A549 (cell line): ENCODE measurements at regions not wholly inside any gene's neighbourhood (a gene's known extent, or its start where the extent isn't known, plus 50 kb on each side); places are given as distances from the start of the nearest gene placed in this dataset.

Experiments
- ATAC-seq, 2 experiments: fragments of 200-7000 bp in 1 of 2; fragments of >200 bp in 1 of 2; cut with Nextera tagmentation in 1 of 2; cut with Tn5 transposase in 1 of 2; 3 replicates each; pipeline versions ENCODE4 v1.8.0 to v1.9.1; 2018 to 2020; ENCODE audit warnings: mild to moderate bottlenecking in 1 of 2, moderate library complexity in 1 of 2
- CTCF ChIA-PET: fragments of 300-600 bp; sonication (Branson Sonifier 250); formaldehyde crosslinking; extraction: SDS; loops from one replicate; lab custom pipeline; 2021; ENCODE audit warnings: antibody characterized with exemption, inconsistent platforms; lab: Yijun Ruan, JAX
- POLR2A ChIA-PET: fragments of 350-600 bp; formaldehyde crosslinking; extraction: SDS; loops from one replicate; lab custom pipeline; 2021; ENCODE audit warnings: antibody characterized with exemption, inconsistent platforms; lab: Yijun Ruan, JAX
- DNase-seq, 2 experiments: peaks; one replicate each; pipeline versions ENCODE4 v3.0.0 to v3.0.0-alpha.2; 2011 to 2016; ENCODE audit warnings: low read depth in 1 of 2, low spot score in 1 of 2
- FAIRE-seq: peaks from 2 replicates; lab custom pipeline; 2011; peaks lifted over from hg19 to GRCh38; lab: Jason Lieb, UNC
- H3K27ac ChIP-seq, 2 experiments: fragments of >200 bp; sonication (Bioruptor Twin); formaldehyde crosslinking; 3 replicates each; pipeline ENCODE4 v1.5.1; 2016 to 2017
- H3K4me1 ChIP-seq: fragments of >200 bp; sonication (Bioruptor Twin); formaldehyde crosslinking; 3 replicates; pipeline ENCODE4 v1.6.1; 2016
- H3K4me2 ChIP-seq: fragments of >200 bp; sonication (Bioruptor Twin); formaldehyde crosslinking; 3 replicates; pipeline ENCODE4 v1.6.1; 2016
- H3K4me3 ChIP-seq: fragments of >200 bp; sonication (Bioruptor Twin); formaldehyde crosslinking; 3 replicates; pipeline ENCODE4 v1.5.1; 2016
- H3K9me3 ChIP-seq: fragments of >200 bp; sonication (Bioruptor Twin); formaldehyde crosslinking; 3 replicates; pipeline ENCODE4 v1.6.1; 2016
- ATOH8 ChIP-seq: fragments of 250-450 bp; sonication (Bioruptor Pico); IDR thresholded peaks from 2 replicates; pipeline ENCODE4 v1.5.0; 2020; ENCODE audit warnings: low read depth, mild to moderate bottlenecking, moderate library complexity
- BHLHE40 ChIP-seq: IDR thresholded peaks from 2 replicates; pipeline ENCODE4 v1.6.1; 2012; ENCODE audit warnings: low read depth, low read length, inconsistent platforms
- CBX2 ChIP-seq: fragments of 200-600 bp; sonication (generic); IDR thresholded peaks from 2 replicates; pipeline ENCODE4 v1.6.1; 2016; ENCODE audit warnings: low read depth, mild to moderate bottlenecking, borderline replicate concordance
- CHD4 ChIP-seq: fragments of 200-600 bp; sonication (generic); IDR thresholded peaks from 2 replicates; pipeline ENCODE4 v1.6.1; 2016; ENCODE audit warnings: antibody characterized with exemption, mild to moderate bottlenecking, borderline replicate concordance
- EHF ChIP-seq: fragments of 250-450 bp; sonication (Bioruptor Pico); IDR thresholded peaks from 2 replicates; pipeline ENCODE4 v1.5.0; 2020; ENCODE audit warnings: mild to moderate bottlenecking
- FOSL2 ChIP-seq, 2 experiments: fragments of 450-650 bp in 1 of 2; fragments of >200 bp in 1 of 2; sonication (Bioruptor Twin) in 1 of 2; formaldehyde crosslinking; IDR thresholded peaks; 2 replicates each; pipeline versions ENCODE4 v1.5.0 to v1.6.1; 2016 to 2020; ENCODE audit warnings: mild to moderate bottlenecking in 1 of 2, moderate library complexity in 1 of 2
- HDAC2 ChIP-seq: fragments of 200-600 bp; sonication (generic); IDR thresholded peaks from 2 replicates; pipeline ENCODE4 v1.6.1; 2016
- HMGXB4 ChIP-seq: fragments of 250-450 bp; sonication (Bioruptor Pico); IDR thresholded peaks from 2 replicates; pipeline ENCODE4 v1.5.0; 2021; ENCODE audit warnings: mild to moderate bottlenecking, moderate library complexity, borderline replicate concordance
- HOXA7 ChIP-seq: fragments of 250-450 bp; sonication (Bioruptor Pico); IDR thresholded peaks from 2 replicates; pipeline ENCODE4 v1.5.0; 2020; ENCODE audit warnings: mild to moderate bottlenecking, moderate library complexity
- HOXB13 ChIP-seq: fragments of 250-450 bp; sonication (Bioruptor Pico); IDR thresholded peaks from 2 replicates; pipeline ENCODE4 v1.5.0; 2020; ENCODE audit warnings: low read depth, mild to moderate bottlenecking, moderate library complexity
- JUN ChIP-seq, 2 experiments: fragments of >200 bp; sonication (Bioruptor Twin); formaldehyde crosslinking; IDR thresholded peaks; 2 replicates in 1 of 2; 3 replicates in 1 of 2; pipeline ENCODE4 v1.6.1; 2016 to 2017
- MAX ChIP-seq: IDR thresholded peaks from 2 replicates; pipeline ENCODE4 v1.6.1; 2012
- MYC ChIP-seq: IDR thresholded peaks from 2 replicates; pipeline ENCODE4 v1.6.1; 2012; ENCODE audit warnings: mild to moderate bottlenecking, inconsistent platforms, low read length, improper control_type of control experiment, borderline replicate concordance
- NFE2L2 ChIP-seq: fragments of 150-350 bp; conservative IDR thresholded peaks from 2 replicates; pipeline ENCODE4 v1.6.1; 2014; ENCODE audit warnings: low read length
- NR3C1 ChIP-seq: fragments of >200 bp; sonication (Bioruptor Twin); formaldehyde crosslinking; IDR thresholded peaks from 3 replicates; pipeline ENCODE4 v1.6.1; 2017
- POLR2AphosphoS2 ChIP-seq: conservative IDR thresholded peaks from 2 replicates; pipeline ENCODE4 v1.6.1; 2012; ENCODE audit warnings: low read length, improper control_type of control experiment, inconsistent platforms
- RARB ChIP-seq: fragments of 250-450 bp; sonication (Bioruptor Pico); IDR thresholded peaks from 2 replicates; pipeline ENCODE4 v1.8.0; 2021; ENCODE audit warnings: mild to moderate bottlenecking, moderate library complexity
- RCOR1 ChIP-seq: fragments of 150-350 bp; IDR thresholded peaks from 2 replicates; pipeline ENCODE4 v1.6.1; 2014; ENCODE audit warnings: antibody characterized with exemption, low read length, low read depth
- RNF2 ChIP-seq: fragments of 200-600 bp; sonication (generic); IDR thresholded peaks from 2 replicates; pipeline ENCODE4 v1.6.1; 2016; ENCODE audit warnings: low read depth, mild to moderate bottlenecking, antibody characterized with exemption, moderate library complexity, borderline replicate concordance
- SREBF2 ChIP-seq: fragments of 450-650 bp; IDR thresholded peaks from 2 replicates; pipeline ENCODE4 v1.6.1; 2014; ENCODE audit warnings: mild to moderate bottlenecking, moderate library complexity
- TFCP2L1 ChIP-seq: fragments of 250-450 bp; sonication (Bioruptor Pico); IDR thresholded peaks from 2 replicates; pipeline ENCODE4 v1.5.0; 2021; ENCODE audit warnings: mild to moderate bottlenecking
- TP53 ChIP-seq: fragments of 250-450 bp; sonication (Bioruptor Pico); IDR thresholded peaks from 2 replicates; pipeline ENCODE4 v1.5.0; 2021; ENCODE audit warnings: mild to moderate bottlenecking, moderate library complexity
- WGBS: methylation state at CpG from one replicate; pipeline ENCODE4 v1.1.6; 2017; ENCODE audit errors: missing lambda C conversion rate; 5-methylcytosine and 5-hydroxymethylcytosine counted together
- TF ChIP-seq, protein P1 (sequence below): fragments of 150-350 bp; IDR thresholded peaks from 2 replicates; pipeline ENCODE4 v1.6.1; 2014; ENCODE audit warnings: low read depth, mild to moderate bottlenecking, low read length
- TF ChIP-seq, protein P2 (sequence below): fragments of >200 bp; sonication (Bioruptor Twin); formaldehyde crosslinking; IDR thresholded peaks from 2 replicates; pipeline ENCODE4 v1.6.1; 2016

DNA sequence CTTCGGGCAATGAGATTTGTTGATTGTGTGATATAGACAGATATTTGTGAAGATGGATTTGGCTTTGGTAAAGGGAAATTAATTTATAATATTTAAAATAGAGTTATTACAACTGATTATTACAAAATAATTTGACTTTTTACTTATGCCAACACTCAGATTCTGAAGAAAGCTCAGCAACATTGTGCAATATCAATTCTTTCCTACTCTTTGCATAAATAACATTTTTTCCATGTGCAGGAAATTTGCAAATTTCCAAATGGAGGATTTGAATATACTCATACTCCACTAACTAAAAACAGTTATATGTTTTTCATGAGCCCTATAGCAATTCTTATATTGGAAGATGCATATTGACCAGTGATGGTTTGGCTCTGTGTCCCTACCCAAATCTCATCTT is 676.4 kb upstream of the ADAMTS5 start:
- Histone ChIP-seq H3K27ac (no peak overlapping the region), H3K9me3 (no peaks in the 10 kb centered on the region), H3K4me3 (no peak overlapping the region), H3K4me2 (no peak overlapping the region), H3K4me1 (no peaks in the 10 kb centered on the region)
- POLR2A ChIA-PET: no interaction called here
- WGBS: 3% methylated on average over 1 of the region's 1 CpG
- CTCF ChIA-PET: no interaction called here
- ATAC-seq (no peak), FAIRE-seq (no peak), DNase-seq (no peak)
- TF ChIP-seq FOSL2 (IDR thresholded peaks at IDR 0.05) (no peak), FOSL2 (CRISPR knock-in tag; IDR thresholded peaks at IDR 0.05) (no peak), ATOH8 (CRISPR knock-in tag) (no peak), BHLHE40 (no peak), RNF2 (no peak), TP53 (CRISPR knock-in tag) (no peak), MYC (no peak), HMGXB4 (CRISPR knock-in tag) (no peak), CBX2 (no peak), HDAC2 (no peak), TFCP2L1 (no peak), NFE2L2 (no peak), POLR2AphosphoS2 (no peak), JUN (IDR thresholded peaks at IDR 0.05) (no peak)

GRCh38 chr21:27639286-27639685 is 672.4 kb upstream of the ADAMTS5 start:
- DNase-seq: no peak
- Histone ChIP-seq H3K4me1 (no peaks in the 10 kb centered on the region), H3K4me2 (no peak overlapping the region), H3K9me3 (no peaks in the 10 kb centered on the region)
- POLR2A ChIA-PET: no interaction called here
- FAIRE-seq: no peak
- CTCF ChIA-PET: no interaction called here
- ATAC-seq: no peak
- TF ChIP-seq NR3C1 (no peak), EHF (CRISPR knock-in tag) (no peak), MAX (no peak), RARB (no peak), HOXA7 (no peak), HOXB13 (CRISPR knock-in tag) (no peak), RCOR1 (no peak), SREBF2 (no peak)
- TF ChIP-seq, protein P1, sequence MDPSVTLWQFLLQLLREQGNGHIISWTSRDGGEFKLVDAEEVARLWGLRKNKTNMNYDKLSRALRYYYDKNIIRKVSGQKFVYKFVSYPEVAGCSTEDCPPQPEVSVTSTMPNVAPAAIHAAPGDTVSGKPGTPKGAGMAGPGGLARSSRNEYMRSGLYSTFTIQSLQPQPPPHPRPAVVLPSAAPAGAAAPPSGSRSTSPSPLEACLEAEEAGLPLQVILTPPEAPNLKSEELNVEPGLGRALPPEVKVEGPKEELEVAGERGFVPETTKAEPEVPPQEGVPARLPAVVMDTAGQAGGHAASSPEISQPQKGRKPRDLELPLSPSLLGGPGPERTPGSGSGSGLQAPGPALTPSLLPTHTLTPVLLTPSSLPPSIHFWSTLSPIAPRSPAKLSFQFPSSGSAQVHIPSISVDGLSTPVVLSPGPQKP: no peak
- TF ChIP-seq, all 56 proteins: peak for 0
- no peak overlapping the region for H3K4me3 ChIP-seq
- H3K27ac ChIP-seq: no peak overlapping the region

DNA sequence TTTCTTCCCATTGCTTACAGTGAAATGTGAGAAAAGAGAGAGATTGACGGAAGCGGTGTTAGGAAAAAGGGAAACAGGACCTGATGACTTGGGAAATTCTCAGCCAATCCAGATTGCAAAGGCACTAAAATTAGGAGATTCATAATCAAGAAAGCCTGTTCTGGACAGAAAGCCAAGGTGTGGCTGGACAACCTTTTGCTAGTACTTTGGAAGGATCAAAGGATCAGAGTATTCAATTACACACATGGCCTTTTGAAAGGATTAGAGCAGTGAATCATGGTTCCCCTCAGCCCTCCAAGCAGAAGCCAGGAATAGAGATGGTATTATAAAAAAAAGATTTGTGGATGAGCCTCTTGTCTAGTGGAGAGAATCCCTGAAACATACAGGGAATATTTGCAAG is 669.8 kb upstream of the ADAMTS5 start:
- no peaks in the 10 kb centered on the region for H3K9me3 ChIP-seq
- TF ChIP-seq ATOH8 (CRISPR knock-in tag) (no peak), SREBF2 (no peak), CHD4 (no peak), CBX2 (no peak)
- TF ChIP-seq, protein P2, sequence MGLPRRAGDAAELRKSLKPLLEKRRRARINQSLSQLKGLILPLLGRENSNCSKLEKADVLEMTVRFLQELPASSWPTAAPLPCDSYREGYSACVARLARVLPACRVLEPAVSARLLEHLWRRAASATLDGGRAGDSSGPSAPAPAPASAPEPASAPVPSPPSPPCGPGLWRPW: no peak
- TF ChIP-seq, all 56 proteins: peak for 0
- ChIA-PET POLR2A (no interaction called here), CTCF (no interaction called here)
- 2% methylated on average over 2 of the region's 2 CpGs for WGBS
- Histone ChIP-seq H3K4me3 (no peak overlapping the region), H3K4me1 (no peaks in the 10 kb centered on the region), H3K4me2 (no peak overlapping the region), H3K27ac (no peak overlapping the region)
- no peak for FAIRE-seq
- DNase-seq: no peak
- no peak for ATAC-seq
